Effector memory CD8-positive, alpha-beta T cell (primary cell): ENCODE measurements at regions not wholly inside any gene's neighbourhood (a gene's known extent, or its start where the extent isn't known, plus 50 kb on each side); places are given as distances from the start of the nearest gene placed in this dataset.

Experiments
- ATAC-seq: fragments of 150-1000 bp; cut with Tn5 transposase; replicated peaks from 2 replicates; pipeline ENCODE4 v1.10.0; 2021; ENCODE audit warnings: mild to moderate bottlenecking, moderate library complexity
- DNase-seq, 3 experiments: peaks; one replicate each; pipeline ENCODE4 v3.0.0; 2021
- H3K27ac Mint-ChIP-seq, 2 donors: one replicate each; pipeline ENCODE4 v1.8.0; 2022; ENCODE audit warnings: mild to moderate bottlenecking in 2 of 2, mixed read lengths in 2 of 2, moderate library complexity in 2 of 2
- H3K27me3 Mint-ChIP-seq, 2 donors: one replicate each; pipeline ENCODE4 v1.8.0; 2022; ENCODE audit warnings: mixed read lengths in 2 of 2
- H3K36me3 Mint-ChIP-seq: one replicate; pipeline ENCODE4 v1.8.0; 2022; ENCODE audit warnings: mild to moderate bottlenecking, moderate library complexity, mixed read lengths; ENCODE audit not compliant: insufficient read depth
- H3K4me1 Mint-ChIP-seq, 2 donors: one replicate each; pipeline ENCODE4 v1.8.0; 2022; ENCODE audit warnings: low read depth in 2 of 2, mixed read lengths in 2 of 2
- H3K4me3 Mint-ChIP-seq, 2 donors: one replicate each; pipeline ENCODE4 v1.8.0; 2022; ENCODE audit warnings: mild to moderate bottlenecking in 2 of 2, mixed read lengths in 2 of 2, moderate library complexity in 2 of 2
- H3K9me3 Mint-ChIP-seq, 2 donors: one replicate each; pipeline ENCODE4 v1.8.0; 2022; ENCODE audit warnings: mixed read lengths in 2 of 2

GRCh38 chr3:103947062-103947461, 1419.6 kb upstream of the ALCAM start:
- DNase-seq (no peak), ATAC-seq (no peak)
- no peaks in the 10 kb centered on the region for H3K27me3 Mint-ChIP-seq
- no peak overlapping the region for H3K4me3 Mint-ChIP-seq
- H3K4me1 Mint-ChIP-seq, result no peaks in the 10 kb centered on the region
- H3K36me3 Mint-ChIP-seq, result no peaks in the 10 kb centered on the region
- H3K9me3 Mint-ChIP-seq, result no peaks in the 10 kb centered on the region
- H3K27ac Mint-ChIP-seq, result no peak overlapping the region

GRCh38 chr3:103949693-103950092, 1417.0 kb upstream of the ALCAM start:
- no peak overlapping the region for H3K4me3 Mint-ChIP-seq
- H3K9me3 Mint-ChIP-seq, result peaks cover 0 to 2% of the 10 kb centered on the region in 2 donors
- H3K4me1 Mint-ChIP-seq, result no peaks in the 10 kb centered on the region
- H3K27me3 Mint-ChIP-seq, result no peaks in the 10 kb centered on the region
- no peak overlapping the region for H3K27ac Mint-ChIP-seq
- no peaks in the 10 kb centered on the region for H3K36me3 Mint-ChIP-seq
- no peak for ATAC-seq
- DNase-seq, result no peak

- H3K27ac Mint-ChIP-seq, result no peak overlapping the region
- no peaks in the 10 kb centered on the region for H3K36me3 Mint-ChIP-seq
- DNase-seq, result no peak
- peaks cover 0 to 4% of the 10 kb centered on the region in 2 donors for H3K9me3 Mint-ChIP-seq
- H3K4me1 Mint-ChIP-seq, result no peaks in the 10 kb centered on the region
- no peak for ATAC-seq
- no peak overlapping the region for H3K4me3 Mint-ChIP-seq
- H3K27me3 Mint-ChIP-seq, result no peaks in the 10 kb centered on the region
These were observed 1416.0 kb upstream of the ALCAM start for GRCh38 chr3:103950676-103951075.

- H3K27ac Mint-ChIP-seq, result no peak overlapping the region
- DNase-seq, result no peak
- no peaks in the 10 kb centered on the region for H3K27me3 Mint-ChIP-seq
- no peaks in the 10 kb centered on the region for H3K36me3 Mint-ChIP-seq
- peaks cover 0 to 10% of the 10 kb centered on the region in 2 donors for H3K9me3 Mint-ChIP-seq
- no peak for ATAC-seq
- no peak overlapping the region for H3K4me3 Mint-ChIP-seq
- H3K4me1 Mint-ChIP-seq, result no peaks in the 10 kb centered on the region
These were observed 1412.9 kb upstream of the ALCAM start for GRCh38 chr3:103953796-103954195.

- H3K4me1 Mint-ChIP-seq, result no peaks in the 10 kb centered on the region
- no peak overlapping the region for H3K4me3 Mint-ChIP-seq
- H3K27me3 Mint-ChIP-seq, result no peaks in the 10 kb centered on the region
- DNase-seq (no peak), ATAC-seq (no peak)
- no peaks in the 10 kb centered on the region for H3K36me3 Mint-ChIP-seq
- no peak overlapping the region for H3K27ac Mint-ChIP-seq
- peaks cover 6 to 20% of the 10 kb centered on the region in 2 donors for H3K9me3 Mint-ChIP-seq
These were observed 1405.9 kb upstream of the ALCAM start for GRCh38 chr3:103960819-103961218.

- no peak for DNase-seq
- H3K36me3 Mint-ChIP-seq, result no peaks in the 10 kb centered on the region
- no peak overlapping the region for H3K4me3 Mint-ChIP-seq
- H3K27me3 Mint-ChIP-seq, result no peaks in the 10 kb centered on the region
- peaks cover 0 to 20% of the 10 kb centered on the region in 2 donors for H3K9me3 Mint-ChIP-seq
- no peaks in the 10 kb centered on the region for H3K4me1 Mint-ChIP-seq
- H3K27ac Mint-ChIP-seq, result no peak overlapping the region
- no peak for ATAC-seq
These were observed 1403.1 kb upstream of the ALCAM start for GRCh38 chr3:103963599-103963998.

GRCh38 chr3:103965764-103966163, 1400.9 kb upstream of the ALCAM start:
- Mint-ChIP-seq H3K27me3 (no peaks in the 10 kb centered on the region), H3K36me3 (no peaks in the 10 kb centered on the region), H3K9me3 (peaks cover 2 to 20% of the 10 kb centered on the region in 2 donors), H3K27ac (no peak overlapping the region), H3K4me3 (no peak overlapping the region), H3K4me1 (no peaks in the 10 kb centered on the region)
- DNase-seq (no peak), ATAC-seq (no peak)

- no peaks in the 10 kb centered on the region for H3K36me3 Mint-ChIP-seq
- no peak for DNase-seq
- peaks cover 2 to 20% of the 10 kb centered on the region in 2 donors for H3K9me3 Mint-ChIP-seq
These were observed 1400.0 kb upstream of the ALCAM start for GRCh38 chr3:103966749-103967148.

GRCh38 chr3:103968131-103968530, 1398.6 kb upstream of the ALCAM start:
- Mint-ChIP-seq H3K27me3 (no peaks in the 10 kb centered on the region), H3K4me3 (no peak overlapping the region), H3K27ac (no peak overlapping the region), H3K36me3 (no peaks in the 10 kb centered on the region), H3K4me1 (no peaks in the 10 kb centered on the region), H3K9me3 (peaks cover 4 to 19% of the 10 kb centered on the region in 2 donors)
- no peak for DNase-seq
- no peak for ATAC-seq

More at GRCh38 chr3:103966749-103967148, 1400.0 kb upstream of the ALCAM start:
- H3K4me3 Mint-ChIP-seq, result no peak overlapping the region
- H3K27me3 Mint-ChIP-seq, result no peaks in the 10 kb centered on the region
- no peaks in the 10 kb centered on the region for H3K4me1 Mint-ChIP-seq
- no peak overlapping the region for H3K27ac Mint-ChIP-seq
- ATAC-seq, result no peak

- Mint-ChIP-seq H3K4me1 (no peaks in the 10 kb centered on the region), H3K36me3 (no peaks in the 10 kb centered on the region), H3K27ac (no peak overlapping the region), H3K9me3 (peaks cover 4 to 13% of the 10 kb centered on the region in 2 donors), H3K27me3 (no peaks in the 10 kb centered on the region), H3K4me3 (no peak overlapping the region)
- ATAC-seq (no peak), DNase-seq (no peak)
These were observed 1398.0 kb upstream of the ALCAM start for GRCh38 chr3:103968751-103969150.

GRCh38 chr3:103976931-103977339, 1389.8 kb upstream of the ALCAM start:
- Mint-ChIP-seq H3K36me3 (peaks cover 2% of the 10 kb centered on the region), H3K4me3 (no peak overlapping the region), H3K27me3 (no peaks in the 10 kb centered on the region), H3K9me3 (peaks cover 5 to 14% of the 10 kb centered on the region in 2 donors), H3K4me1 (no peaks in the 10 kb centered on the region), H3K27ac (no peak overlapping the region)
- DNase-seq (no peak), ATAC-seq (no peak)

GRCh38 chr3:103977417-103977816, 1389.3 kb upstream of the ALCAM start:
- Mint-ChIP-seq H3K4me3 (no peak overlapping the region), H3K4me1 (no peaks in the 10 kb centered on the region), H3K27me3 (no peaks in the 10 kb centered on the region), H3K27ac (no peak overlapping the region), H3K9me3 (peaks cover 3 to 14% of the 10 kb centered on the region in 2 donors), H3K36me3 (peaks cover 2% of the 10 kb centered on the region)
- ATAC-seq, result no peak
- no peak for DNase-seq

- H3K36me3 Mint-ChIP-seq, result no peaks in the 10 kb centered on the region
- H3K27me3 Mint-ChIP-seq, result no peaks in the 10 kb centered on the region
- no peak for ATAC-seq
- H3K9me3 Mint-ChIP-seq, result peaks cover 0 to 4% of the 10 kb centered on the region in 2 donors
- no peak overlapping the region for H3K27ac Mint-ChIP-seq
- H3K4me1 Mint-ChIP-seq, result no peaks in the 10 kb centered on the region
- DNase-seq, result no peak
- H3K4me3 Mint-ChIP-seq, result no peak overlapping the region
These were observed 1375.1 kb upstream of the ALCAM start for GRCh38 chr3:103991461-103992115.

- H3K9me3 Mint-ChIP-seq, result peaks cover 0 to 4% of the 10 kb centered on the region in 2 donors
- H3K36me3 Mint-ChIP-seq, result no peaks in the 10 kb centered on the region
- ATAC-seq, result no peak
These were observed 1374.2 kb upstream of the ALCAM start for GRCh38 chr3:103992469-103992868.

More at GRCh38 chr3:103992469-103992868, 1374.2 kb upstream of the ALCAM start:
- DNase-seq, result no peak
- Mint-ChIP-seq H3K4me3 (no peak overlapping the region), H3K4me1 (no peaks in the 10 kb centered on the region), H3K27me3 (no peaks in the 10 kb centered on the region), H3K27ac (no peak overlapping the region)
